GM23338 (cell line): ENCODE measurements at regions not wholly inside any gene's neighbourhood (a gene's known extent, or its start where the extent isn't known, plus 50 kb on each side); places are given as distances from the start of the nearest gene placed in this dataset.

Source experiments
- ATAC-seq: fragments of 200-7000 bp; cut with Tn5 transposase; 3 replicates; pipeline ENCODE4 v1.9.1; 2020
- DNase-seq: peaks from one replicate; pipeline ENCODE4 v3.0.0-alpha.2; 2015; ENCODE audit warnings: low spot score
- H2AFZ ChIP-seq: fragments of 200-600 bp; sonication (generic); 2 replicates; pipeline ENCODE4 v1.8.0; 2016; ENCODE audit warnings: antibody characterized with exemption, mild to moderate bottlenecking, moderate library complexity
- H3F3A ChIP-seq: fragments of 200-600 bp; sonication (generic); replicated peaks from 2 replicates; pipeline ENCODE4 v1.8.0; 2017; ENCODE audit warnings: antibody characterized with exemption, mixed run types, low read depth
- H3K27ac ChIP-seq: fragments of 200-600 bp; sonication (generic); 2 replicates; pipeline ENCODE4 v1.6.1; 2016; ENCODE audit warnings: low read depth
- H3K27me3 ChIP-seq: fragments of 200-600 bp; sonication (generic); 2 replicates; pipeline ENCODE4 v1.8.0; 2016; ENCODE audit warnings: mild to moderate bottlenecking, mixed run types, moderate library complexity; ENCODE audit not compliant: insufficient read depth
- H3K36me3 ChIP-seq: fragments of 200-600 bp; sonication (generic); 2 replicates; pipeline ENCODE4 v1.8.0; 2016; ENCODE audit warnings: mild to moderate bottlenecking; ENCODE audit not compliant: insufficient read depth
- H3K4me1 ChIP-seq: fragments of 200-600 bp; sonication (generic); 2 replicates; pipeline ENCODE4 v1.8.0; 2016; ENCODE audit warnings: mild to moderate bottlenecking, moderate library complexity; ENCODE audit not compliant: insufficient read depth
- H3K4me2 ChIP-seq: fragments of 200-600 bp; sonication (generic); 2 replicates; pipeline ENCODE4 v1.7.1; 2017; ENCODE audit warnings: mixed run types
- H3K4me3 ChIP-seq: fragments of 200-600 bp; sonication (generic); 2 replicates; pipeline ENCODE4 v1.6.1; 2016; ENCODE audit warnings: mixed run types
- H3K79me2 ChIP-seq: fragments of 200-600 bp; sonication (generic); replicated peaks from 2 replicates; pipeline ENCODE4 v1.8.0; 2017; ENCODE audit warnings: mild to moderate bottlenecking; ENCODE audit not compliant: insufficient read depth
- H3K9me2 ChIP-seq: fragments of 200-600 bp; sonication (generic); 2 replicates; pipeline ENCODE4 v1.8.0; 2017; ENCODE audit not compliant: insufficient read depth
- H4K20me1 ChIP-seq: fragments of 200-600 bp; sonication (generic); replicated peaks from 2 replicates; pipeline ENCODE4 v1.8.0; 2017; ENCODE audit warnings: mild to moderate bottlenecking; ENCODE audit not compliant: insufficient read depth
- H3K27ac Mint-ChIP-seq: 2 replicates; pipeline ENCODE4 v1.8.0; 2020; ENCODE audit warnings: inconsistent platforms, mild to moderate bottlenecking, moderate library complexity, mixed read lengths
- H3K27me3 Mint-ChIP-seq: 3 replicates; pipeline ENCODE4 v1.8.0; 2022; ENCODE audit warnings: low read depth, mild to moderate bottlenecking, moderate library complexity, mixed read lengths, inconsistent platforms; ENCODE audit not compliant: insufficient read depth, poor library complexity
- H3K36me3 Mint-ChIP-seq: 3 replicates; pipeline ENCODE4 v1.8.0; 2021; ENCODE audit warnings: low read depth, mild to moderate bottlenecking, inconsistent platforms, moderate library complexity, mixed read lengths
- H3K4me1 Mint-ChIP-seq: 3 replicates; pipeline ENCODE4 v1.8.0; 2020; ENCODE audit warnings: mild to moderate bottlenecking, inconsistent platforms, mixed read lengths
- H3K4me3 Mint-ChIP-seq: 3 replicates; pipeline ENCODE4 v1.8.0; 2021; ENCODE audit warnings: moderate library complexity, mild to moderate bottlenecking, inconsistent platforms, mixed read lengths
- H3K9me3 Mint-ChIP-seq: 3 replicates; pipeline ENCODE4 v1.8.0; 2020; ENCODE audit warnings: moderate library complexity, mild to moderate bottlenecking, inconsistent platforms, mixed read lengths
- JUNB ChIP-seq: IDR thresholded peaks from one replicate; pipeline ENCODE4 v1.6.1; 2016; ENCODE audit warnings: antibody characterized with exemption; ENCODE audit not compliant: unreplicated experiment
- POLR2AphosphoS5 ChIP-seq: IDR thresholded peaks from 2 replicates; pipeline ENCODE4 v1.6.1; 2016; ENCODE audit warnings: antibody characterized with exemption, low read depth
- ZNF114 ChIP-seq: fragments of 250-450 bp; sonication (Bioruptor Pico); IDR thresholded peaks from 2 replicates; pipeline ENCODE4 v1.5.0; 2020; ENCODE audit warnings: mild to moderate bottlenecking, moderate library complexity
- ZNF331 ChIP-seq: fragments of 250-450 bp; sonication (Bioruptor Pico); IDR thresholded peaks from 2 replicates; pipeline ENCODE4 v1.5.0; 2020; ENCODE audit warnings: low read depth, mild to moderate bottlenecking, moderate library complexity
- TF ChIP-seq, protein P1 (sequence below), 2 experiments: fragments of 200-600 bp in 1 of 2; sonication (generic) in 1 of 2; conservative IDR thresholded peaks; 2 replicates each; pipeline versions ENCODE4 v1.5.1 to v1.6.1; 2016 to 2017; ENCODE audit warnings: antibody characterized with exemption in 2 of 2, low read depth in 2 of 2, mild to moderate bottlenecking in 2 of 2, moderate library complexity in 1 of 2
- TF ChIP-seq, protein P2 (sequence below): IDR thresholded peaks from 2 replicates; pipeline ENCODE4 v1.6.1; 2016; ENCODE audit warnings: antibody characterized with exemption
- TF ChIP-seq, protein P3 (sequence below): IDR thresholded peaks from one replicate; pipeline ENCODE4 v1.6.1; 2018; ENCODE audit warnings: antibody characterized with exemption; ENCODE audit not compliant: unreplicated experiment
- TF ChIP-seq, protein P4 (sequence below): fragments of 250-450 bp; sonication (Bioruptor Pico); IDR thresholded peaks from 2 replicates; pipeline ENCODE4 v1.5.0; 2020; ENCODE audit warnings: mild to moderate bottlenecking, moderate library complexity

DNA sequence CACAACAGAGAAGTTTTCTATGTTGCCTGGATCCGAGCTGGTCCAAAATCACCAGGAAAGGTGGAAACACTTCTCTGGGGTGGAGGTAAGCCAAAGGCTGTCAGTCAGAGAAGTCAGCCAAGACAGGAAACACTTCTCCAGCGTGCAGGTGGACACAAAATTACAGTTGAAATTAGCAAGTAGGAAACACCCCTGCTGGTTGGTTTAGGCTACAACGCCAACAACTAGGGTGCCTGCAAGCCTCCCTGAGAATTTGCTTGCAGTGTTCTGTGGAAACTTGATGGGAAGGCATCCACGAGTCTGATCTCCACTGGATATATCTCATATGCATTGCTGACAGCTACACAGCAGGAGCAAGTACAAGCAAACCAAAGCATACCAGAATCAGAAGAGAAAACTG, 600.5 kb downstream of the RERGL start:
- no peaks in the 10 kb centered on the region for H3K9me3 Mint-ChIP-seq
- H3K4me1 ChIP-seq, result no peaks in the 10 kb centered on the region
- H3K27me3 ChIP-seq, result no peaks in the 10 kb centered on the region
- H3K4me3 Mint-ChIP-seq, result no peak overlapping the region
- no peaks in the 10 kb centered on the region for H3K27me3 Mint-ChIP-seq
- DNase-seq (peak; percentile 60), ATAC-seq (peak; percentile 54)
- H3K27ac Mint-ChIP-seq, result no peak overlapping the region
- no peak overlapping the region for H3K27ac ChIP-seq
- H3K9me2 ChIP-seq, result no peaks in the 10 kb centered on the region
- H3K36me3 Mint-ChIP-seq, result no peaks in the 10 kb centered on the region
- H3K4me1 Mint-ChIP-seq, result peaks cover 2% of the 10 kb centered on the region; the same call in 1 of the 3 replicates
- H4K20me1 ChIP-seq, result no peaks in the 10 kb centered on the region
- no peaks in the 10 kb centered on the region for H3K36me3 ChIP-seq
- no peak for TF ChIP-seq ZNF331
- TF ChIP-seq, protein P1, sequence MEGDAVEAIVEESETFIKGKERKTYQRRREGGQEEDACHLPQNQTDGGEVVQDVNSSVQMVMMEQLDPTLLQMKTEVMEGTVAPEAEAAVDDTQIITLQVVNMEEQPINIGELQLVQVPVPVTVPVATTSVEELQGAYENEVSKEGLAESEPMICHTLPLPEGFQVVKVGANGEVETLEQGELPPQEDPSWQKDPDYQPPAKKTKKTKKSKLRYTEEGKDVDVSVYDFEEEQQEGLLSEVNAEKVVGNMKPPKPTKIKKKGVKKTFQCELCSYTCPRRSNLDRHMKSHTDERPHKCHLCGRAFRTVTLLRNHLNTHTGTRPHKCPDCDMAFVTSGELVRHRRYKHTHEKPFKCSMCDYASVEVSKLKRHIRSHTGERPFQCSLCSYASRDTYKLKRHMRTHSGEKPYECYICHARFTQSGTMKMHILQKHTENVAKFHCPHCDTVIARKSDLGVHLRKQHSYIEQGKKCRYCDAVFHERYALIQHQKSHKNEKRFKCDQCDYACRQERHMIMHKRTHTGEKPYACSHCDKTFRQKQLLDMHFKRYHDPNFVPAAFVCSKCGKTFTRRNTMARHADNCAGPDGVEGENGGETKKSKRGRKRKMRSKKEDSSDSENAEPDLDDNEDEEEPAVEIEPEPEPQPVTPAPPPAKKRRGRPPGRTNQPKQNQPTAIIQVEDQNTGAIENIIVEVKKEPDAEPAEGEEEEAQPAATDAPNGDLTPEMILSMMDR (conservative IDR thresholded peaks at IDR 0.05; ENCODE audit: low read depth in 2 of 2), result peak; percentile 22 to 46
- TF ChIP-seq, protein P2, sequence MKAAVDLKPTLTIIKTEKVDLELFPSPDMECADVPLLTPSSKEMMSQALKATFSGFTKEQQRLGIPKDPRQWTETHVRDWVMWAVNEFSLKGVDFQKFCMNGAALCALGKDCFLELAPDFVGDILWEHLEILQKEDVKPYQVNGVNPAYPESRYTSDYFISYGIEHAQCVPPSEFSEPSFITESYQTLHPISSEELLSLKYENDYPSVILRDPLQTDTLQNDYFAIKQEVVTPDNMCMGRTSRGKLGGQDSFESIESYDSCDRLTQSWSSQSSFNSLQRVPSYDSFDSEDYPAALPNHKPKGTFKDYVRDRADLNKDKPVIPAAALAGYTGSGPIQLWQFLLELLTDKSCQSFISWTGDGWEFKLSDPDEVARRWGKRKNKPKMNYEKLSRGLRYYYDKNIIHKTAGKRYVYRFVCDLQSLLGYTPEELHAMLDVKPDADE, result no peak
- H3F3A ChIP-seq, result no peaks in the 10 kb centered on the region
- no peak overlapping the region for H3K4me2 ChIP-seq
- H2AFZ ChIP-seq, result peak overlapping the region; percentile 85
- H3K79me2 ChIP-seq, result no peaks in the 10 kb centered on the region
- no peak overlapping the region for H3K4me3 ChIP-seq

DNA sequence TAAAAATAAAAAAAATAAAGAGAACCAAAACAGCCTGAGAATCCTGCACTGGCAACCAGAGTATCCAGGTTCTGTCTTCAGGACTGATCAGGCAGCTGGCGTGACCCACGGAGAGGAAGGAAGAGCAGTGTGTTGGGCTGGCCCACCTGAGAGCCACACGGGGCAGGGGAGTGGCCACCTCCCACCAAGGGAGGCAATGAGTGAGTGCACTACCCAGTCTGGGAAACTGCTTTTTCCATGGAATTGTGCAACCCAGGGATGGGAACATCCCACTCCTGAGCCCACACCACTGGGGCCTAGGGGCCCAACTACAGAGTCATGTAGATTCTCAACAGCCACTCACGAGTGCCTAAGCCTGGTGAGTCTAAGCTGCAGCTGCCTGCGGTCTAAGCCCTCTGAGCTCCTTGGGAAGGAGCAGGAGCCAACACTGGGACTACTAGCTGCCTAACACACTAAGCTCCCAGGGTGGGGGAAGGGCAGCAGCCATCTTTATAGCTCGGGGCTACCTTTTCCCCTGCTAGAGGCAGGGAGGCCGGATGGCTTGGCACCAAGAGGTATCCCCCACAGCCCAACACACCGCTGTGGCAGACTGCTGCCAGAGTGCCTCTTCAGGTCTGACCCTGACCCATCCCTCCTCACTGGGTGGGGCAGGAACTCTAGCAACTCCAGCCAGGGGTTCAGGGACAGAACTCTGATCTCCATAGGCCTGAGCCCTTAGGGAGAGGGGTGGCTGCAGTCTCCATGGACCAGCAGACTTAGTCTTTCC, 610.9 kb downstream of the RERGL start:
- Mint-ChIP-seq H3K27me3 (no peaks in the 10 kb centered on the region), H3K4me3 (no peak overlapping the region)
- no peak for TF ChIP-seq ZNF114 (CRISPR knock-in tag)
- TF ChIP-seq, protein P3, sequence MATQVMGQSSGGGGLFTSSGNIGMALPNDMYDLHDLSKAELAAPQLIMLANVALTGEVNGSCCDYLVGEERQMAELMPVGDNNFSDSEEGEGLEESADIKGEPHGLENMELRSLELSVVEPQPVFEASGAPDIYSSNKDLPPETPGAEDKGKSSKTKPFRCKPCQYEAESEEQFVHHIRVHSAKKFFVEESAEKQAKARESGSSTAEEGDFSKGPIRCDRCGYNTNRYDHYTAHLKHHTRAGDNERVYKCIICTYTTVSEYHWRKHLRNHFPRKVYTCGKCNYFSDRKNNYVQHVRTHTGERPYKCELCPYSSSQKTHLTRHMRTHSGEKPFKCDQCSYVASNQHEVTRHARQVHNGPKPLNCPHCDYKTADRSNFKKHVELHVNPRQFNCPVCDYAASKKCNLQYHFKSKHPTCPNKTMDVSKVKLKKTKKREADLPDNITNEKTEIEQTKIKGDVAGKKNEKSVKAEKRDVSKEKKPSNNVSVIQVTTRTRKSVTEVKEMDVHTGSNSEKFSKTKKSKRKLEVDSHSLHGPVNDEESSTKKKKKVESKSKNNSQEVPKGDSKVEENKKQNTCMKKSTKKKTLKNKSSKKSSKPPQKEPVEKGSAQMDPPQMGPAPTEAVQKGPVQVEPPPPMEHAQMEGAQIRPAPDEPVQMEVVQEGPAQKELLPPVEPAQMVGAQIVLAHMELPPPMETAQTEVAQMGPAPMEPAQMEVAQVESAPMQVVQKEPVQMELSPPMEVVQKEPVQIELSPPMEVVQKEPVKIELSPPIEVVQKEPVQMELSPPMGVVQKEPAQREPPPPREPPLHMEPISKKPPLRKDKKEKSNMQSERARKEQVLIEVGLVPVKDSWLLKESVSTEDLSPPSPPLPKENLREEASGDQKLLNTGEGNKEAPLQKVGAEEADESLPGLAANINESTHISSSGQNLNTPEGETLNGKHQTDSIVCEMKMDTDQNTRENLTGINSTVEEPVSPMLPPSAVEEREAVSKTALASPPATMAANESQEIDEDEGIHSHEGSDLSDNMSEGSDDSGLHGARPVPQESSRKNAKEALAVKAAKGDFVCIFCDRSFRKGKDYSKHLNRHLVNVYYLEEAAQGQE, result no peak
- TF ChIP-seq ZNF331, result no peak
- no peak for TF ChIP-seq POLR2AphosphoS5
- TF ChIP-seq, protein P4, sequence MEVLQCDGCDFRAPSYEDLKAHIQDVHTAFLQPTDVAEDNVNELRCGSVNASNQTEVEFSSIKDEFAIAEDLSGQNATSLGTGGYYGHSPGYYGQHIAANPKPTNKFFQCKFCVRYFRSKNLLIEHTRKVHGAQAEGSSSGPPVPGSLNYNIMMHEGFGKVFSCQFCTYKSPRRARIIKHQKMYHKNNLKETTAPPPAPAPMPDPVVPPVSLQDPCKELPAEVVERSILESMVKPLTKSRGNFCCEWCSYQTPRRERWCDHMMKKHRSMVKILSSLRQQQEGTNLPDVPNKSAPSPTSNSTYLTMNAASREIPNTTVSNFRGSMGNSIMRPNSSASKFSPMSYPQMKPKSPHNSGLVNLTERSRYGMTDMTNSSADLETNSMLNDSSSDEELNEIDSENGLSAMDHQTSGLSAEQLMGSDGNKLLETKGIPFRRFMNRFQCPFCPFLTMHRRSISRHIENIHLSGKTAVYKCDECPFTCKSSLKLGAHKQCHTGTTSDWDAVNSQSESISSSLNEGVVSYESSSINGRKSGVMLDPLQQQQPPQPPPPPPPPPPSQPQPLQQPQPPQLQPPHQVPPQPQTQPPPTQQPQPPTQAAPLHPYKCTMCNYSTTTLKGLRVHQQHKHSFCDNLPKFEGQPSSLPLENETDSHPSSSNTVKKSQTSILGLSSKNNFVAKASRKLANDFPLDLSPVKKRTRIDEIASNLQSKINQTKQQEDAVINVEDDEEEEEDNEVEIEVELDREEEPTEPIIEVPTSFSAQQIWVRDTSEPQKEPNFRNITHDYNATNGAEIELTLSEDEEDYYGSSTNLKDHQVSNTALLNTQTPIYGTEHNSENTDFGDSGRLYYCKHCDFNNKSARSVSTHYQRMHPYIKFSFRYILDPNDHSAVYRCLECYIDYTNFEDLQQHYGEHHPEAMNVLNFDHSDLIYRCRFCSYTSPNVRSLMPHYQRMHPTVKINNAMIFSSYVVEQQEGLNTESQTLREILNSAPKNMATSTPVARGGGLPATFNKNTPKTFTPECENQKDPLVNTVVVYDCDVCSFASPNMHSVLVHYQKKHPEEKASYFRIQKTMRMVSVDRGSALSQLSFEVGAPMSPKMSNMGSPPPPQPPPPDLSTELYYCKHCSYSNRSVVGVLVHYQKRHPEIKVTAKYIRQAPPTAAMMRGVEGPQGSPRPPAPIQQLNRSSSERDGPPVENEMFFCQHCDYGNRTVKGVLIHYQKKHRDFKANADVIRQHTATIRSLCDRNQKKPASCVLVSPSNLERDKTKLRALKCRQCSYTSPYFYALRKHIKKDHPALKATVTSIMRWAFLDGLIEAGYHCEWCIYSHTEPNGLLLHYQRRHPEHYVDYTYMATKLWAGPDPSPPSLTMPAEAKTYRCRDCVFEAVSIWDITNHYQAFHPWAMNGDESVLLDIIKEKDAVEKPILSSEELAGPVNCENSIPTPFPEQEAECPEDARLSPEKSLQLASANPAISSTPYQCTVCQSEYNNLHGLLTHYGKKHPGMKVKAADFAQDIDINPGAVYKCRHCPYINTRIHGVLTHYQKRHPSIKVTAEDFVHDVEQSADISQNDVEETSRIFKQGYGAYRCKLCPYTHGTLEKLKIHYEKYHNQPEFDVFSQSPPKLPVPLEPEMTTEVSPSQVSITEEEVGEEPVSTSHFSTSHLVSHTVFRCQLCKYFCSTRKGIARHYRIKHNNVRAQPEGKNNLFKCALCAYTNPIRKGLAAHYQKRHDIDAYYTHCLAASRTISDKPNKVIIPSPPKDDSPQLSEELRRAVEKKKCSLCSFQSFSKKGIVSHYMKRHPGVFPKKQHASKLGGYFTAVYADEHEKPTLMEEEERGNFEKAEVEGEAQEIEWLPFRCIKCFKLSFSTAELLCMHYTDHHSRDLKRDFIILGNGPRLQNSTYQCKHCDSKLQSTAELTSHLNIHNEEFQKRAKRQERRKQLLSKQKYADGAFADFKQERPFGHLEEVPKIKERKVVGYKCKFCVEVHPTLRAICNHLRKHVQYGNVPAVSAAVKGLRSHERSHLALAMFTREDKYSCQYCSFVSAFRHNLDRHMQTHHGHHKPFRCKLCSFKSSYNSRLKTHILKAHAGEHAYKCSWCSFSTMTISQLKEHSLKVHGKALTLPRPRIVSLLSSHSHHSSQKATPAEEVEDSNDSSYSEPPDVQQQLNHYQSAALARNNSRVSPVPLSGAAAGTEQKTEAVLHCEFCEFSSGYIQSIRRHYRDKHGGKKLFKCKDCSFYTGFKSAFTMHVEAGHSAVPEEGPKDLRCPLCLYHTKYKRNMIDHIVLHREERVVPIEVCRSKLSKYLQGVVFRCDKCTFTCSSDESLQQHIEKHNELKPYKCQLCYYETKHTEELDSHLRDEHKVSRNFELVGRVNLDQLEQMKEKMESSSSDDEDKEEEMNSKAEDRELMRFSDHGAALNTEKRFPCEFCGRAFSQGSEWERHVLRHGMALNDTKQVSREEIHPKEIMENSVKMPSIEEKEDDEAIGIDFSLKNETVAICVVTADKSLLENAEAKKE (CRISPR knock-in tag), result no peak
- no peak for TF ChIP-seq JUNB

More for the DNA sequence above, 610.9 kb downstream of the RERGL start:
- H3K9me2 ChIP-seq, result no peaks in the 10 kb centered on the region; the same call in 1 of the 2 replicates
- no peak overlapping the region for H3K27ac ChIP-seq
- no peaks in the 10 kb centered on the region for H3K79me2 ChIP-seq
- Mint-ChIP-seq H3K9me3 (peaks cover 21% of the 10 kb centered on the region), H3K36me3 (peaks cover 10% of the 10 kb centered on the region; the same call in 1 of the 3 replicates), H3K4me1 (no peaks in the 10 kb centered on the region), H3K27ac (no peak overlapping the region)
- H3K27me3 ChIP-seq, result no peaks in the 10 kb centered on the region
- H2AFZ ChIP-seq, result no peak overlapping the region
- H3F3A ChIP-seq, result no peaks in the 10 kb centered on the region
- H3K4me2 ChIP-seq, result no peak overlapping the region
- no peak for DNase-seq
- no peak overlapping the region for H3K4me3 ChIP-seq
- H3K36me3 ChIP-seq, result no peaks in the 10 kb centered on the region
- H4K20me1 ChIP-seq, result no peaks in the 10 kb centered on the region
- no peak for ATAC-seq
- H3K4me1 ChIP-seq, result no peaks in the 10 kb centered on the region
